ENCODE measurements at regions not wholly inside any gene's neighbourhood (a gene's known extent, or its start where the extent isn't known, plus 50 kb on each side); places are given as distances from the start of the nearest gene placed in this dataset.
A peak's percentile ranks its signal among the peaks of the same experiment; 100 is the strongest.
"Not testable (repeated sequence)": the region's sequence is repeated elsewhere in the genome, so short reads cannot be mapped to it uniquely, and the experiment has no call there.

- no peak for DNase-seq
These were observed 162.0 kb upstream of the ATP2B1 start for GRCh38 chr12:89870413-89871184.

GRCh38 chr12:89867611-89868010 lies 159.0 kb upstream of the ATP2B1 start:
- not testable (repeated sequence) for DNase-seq

GRCh38 chr12:89864411-89864810 lies 155.8 kb upstream of the ATP2B1 start:
- no peak for DNase-seq

- DNase-seq: no peak
These were observed 155.3 kb upstream of the ATP2B1 start for GRCh38 chr12:89863968-89864367.

- peak in 1 of 4 experiments; percentile 17 for DNase-seq
These were observed 154.9 kb upstream of the ATP2B1 start for GRCh38 chr12:89863493-89863938.

GRCh38 chr12:89862511-89863445 lies 154.1 kb upstream of the ATP2B1 start:
- DNase-seq: no peak

- no peak for DNase-seq
These were observed 152.4 kb upstream of the ATP2B1 start for GRCh38 chr12:89861086-89861485.

- DNase-seq: no peak
These were observed 151.0 kb upstream of the ATP2B1 start for GRCh38 chr12:89859508-89860220.

GRCh38 chr12:89858718-89859117 lies 150.1 kb upstream of the ATP2B1 start:
- DNase-seq: no peak

GRCh38 chr12:89857652-89858274 lies 149.1 kb upstream of the ATP2B1 start:
- DNase-seq: no peak

- no peak for DNase-seq
These were observed 147.8 kb upstream of the ATP2B1 start for GRCh38 chr12:89856431-89856830.

- no peak for DNase-seq
These were observed 140.1 kb upstream of the ATP2B1 start for GRCh38 chr12:89848732-89849131.

GRCh38 chr12:89846473-89847055 lies 137.9 kb upstream of the ATP2B1 start:
- DNase-seq: no peak

GRCh38 chr12:89845767-89846166 lies 137.1 kb upstream of the ATP2B1 start:
- no peak for DNase-seq

GRCh38 chr12:89845366-89845765 lies 136.7 kb upstream of the ATP2B1 start:
- no peak for DNase-seq

- DNase-seq: no peak
These were observed 135.9 kb upstream of the ATP2B1 start for GRCh38 chr12:89844539-89844938.

GRCh38 chr12:89840162-89840922 lies 131.7 kb upstream of the ATP2B1 start:
- DNase-seq: no peak

GRCh38 chr12:89839444-89839843 lies 130.8 kb upstream of the ATP2B1 start:
- DNase-seq: no peak

- DNase-seq: no peak
These were observed 130.2 kb upstream of the ATP2B1 start for GRCh38 chr12:89838833-89839232.

GRCh38 chr12:89836026-89836425 lies 127.4 kb upstream of the ATP2B1 start:
- no peak for DNase-seq

GRCh38 chr12:89834676-89835075 lies 126.0 kb upstream of the ATP2B1 start:
- DNase-seq: no peak

Data from activated naive CD4-positive, alpha-beta T cell (primary cell).